PFSK-1 (cell line): ENCODE measurements at regions not wholly inside any gene's neighbourhood (a gene's known extent, or its start where the extent isn't known, plus 50 kb on each side); places are given as distances from the start of the nearest gene placed in this dataset.

ENCODE experiments used
- FOXP2 ChIP-seq: optimal IDR thresholded peaks from 2 replicates; pipeline ENCODE3; 2011; ENCODE audit warnings: borderline replicate concordance, control low read depth, inconsistent platforms; ENCODE audit not compliant: insufficient read depth; ENCODE audit errors: extremely low read length, extremely low read depth
- TAF1 ChIP-seq: IDR thresholded peaks from 2 replicates; pipeline ENCODE4 v1.6.1; 2012; ENCODE audit warnings: low read length, control low read depth, borderline replicate concordance; ENCODE audit not compliant: insufficient read depth
- TF ChIP-seq, protein P1 (sequence below), 2 experiments: IDR thresholded peaks; 2 replicates each; pipeline versions ENCODE4 v1.6.1 to v1.8.0; 2011 to 2012; ENCODE audit warnings: low read depth in 2 of 2, low read length in 2 of 2, control low read depth in 1 of 2, inconsistent platforms in 1 of 2, mild to moderate bottlenecking in 1 of 2, moderate library complexity in 1 of 2; ENCODE audit not compliant: insufficient read depth in 1 of 2

- TF ChIP-seq, protein P1, sequence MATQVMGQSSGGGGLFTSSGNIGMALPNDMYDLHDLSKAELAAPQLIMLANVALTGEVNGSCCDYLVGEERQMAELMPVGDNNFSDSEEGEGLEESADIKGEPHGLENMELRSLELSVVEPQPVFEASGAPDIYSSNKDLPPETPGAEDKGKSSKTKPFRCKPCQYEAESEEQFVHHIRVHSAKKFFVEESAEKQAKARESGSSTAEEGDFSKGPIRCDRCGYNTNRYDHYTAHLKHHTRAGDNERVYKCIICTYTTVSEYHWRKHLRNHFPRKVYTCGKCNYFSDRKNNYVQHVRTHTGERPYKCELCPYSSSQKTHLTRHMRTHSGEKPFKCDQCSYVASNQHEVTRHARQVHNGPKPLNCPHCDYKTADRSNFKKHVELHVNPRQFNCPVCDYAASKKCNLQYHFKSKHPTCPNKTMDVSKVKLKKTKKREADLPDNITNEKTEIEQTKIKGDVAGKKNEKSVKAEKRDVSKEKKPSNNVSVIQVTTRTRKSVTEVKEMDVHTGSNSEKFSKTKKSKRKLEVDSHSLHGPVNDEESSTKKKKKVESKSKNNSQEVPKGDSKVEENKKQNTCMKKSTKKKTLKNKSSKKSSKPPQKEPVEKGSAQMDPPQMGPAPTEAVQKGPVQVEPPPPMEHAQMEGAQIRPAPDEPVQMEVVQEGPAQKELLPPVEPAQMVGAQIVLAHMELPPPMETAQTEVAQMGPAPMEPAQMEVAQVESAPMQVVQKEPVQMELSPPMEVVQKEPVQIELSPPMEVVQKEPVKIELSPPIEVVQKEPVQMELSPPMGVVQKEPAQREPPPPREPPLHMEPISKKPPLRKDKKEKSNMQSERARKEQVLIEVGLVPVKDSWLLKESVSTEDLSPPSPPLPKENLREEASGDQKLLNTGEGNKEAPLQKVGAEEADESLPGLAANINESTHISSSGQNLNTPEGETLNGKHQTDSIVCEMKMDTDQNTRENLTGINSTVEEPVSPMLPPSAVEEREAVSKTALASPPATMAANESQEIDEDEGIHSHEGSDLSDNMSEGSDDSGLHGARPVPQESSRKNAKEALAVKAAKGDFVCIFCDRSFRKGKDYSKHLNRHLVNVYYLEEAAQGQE (IDR thresholded peaks at IDR 0.05; ENCODE audit: insufficient read depth in 1 of 2, low read depth in 2 of 2, low read length in 2 of 2) = no peak
- no peak for TF ChIP-seq TAF1
- no peak for TF ChIP-seq FOXP2
Measured at GRCh38 chr2:166612214-166612613, 118.2 kb upstream of the SCN7A start.
